ENCODE measurements at regions not wholly inside any gene's neighbourhood (a gene's known extent, or its start where the extent isn't known, plus 50 kb on each side); places are given as distances from the start of the nearest gene placed in this dataset.

- TF ChIP-seq HOXA7 (CRISPR knock-in tag; IDR thresholded peaks at IDR 0.05; ENCODE audit: borderline replicate concordance) (no peak), CTCF (tag by site-specific recombination; IDR thresholded peaks at IDR 0.05) (no peak), PRDM6 (tag by site-specific recombination; IDR thresholded peaks at IDR 0.05) (no peak), ZNF335 (tag by site-specific recombination; conservative IDR thresholded peaks at IDR 0.05) (no peak), ZNF837 (tag by site-specific recombination; IDR thresholded peaks at IDR 0.05) (no peak), ZFHX2 (tag by site-specific recombination; conservative IDR thresholded peaks at IDR 0.05) (no peak), BCL11A (tag by site-specific recombination; IDR thresholded peaks at IDR 0.05; ENCODE audit: low read depth) (no peak), GLI4 (tag by site-specific recombination; IDR thresholded peaks at IDR 0.05) (no peak), ZNF114 (tag by site-specific recombination; IDR thresholded peaks at IDR 0.05) (no peak)
Measured at GRCh38 chr5:66423484-66423883, 172.7 kb upstream of the MAST4 start.
